Skeletal muscle cell (primary cell): ENCODE measurements at regions not wholly inside any gene's neighbourhood (a gene's known extent, or its start where the extent isn't known, plus 50 kb on each side); places are given as distances from the start of the nearest gene placed in this dataset.
"Not testable (repeated sequence)": the region's sequence is repeated elsewhere in the genome, so short reads cannot be mapped to it uniquely, and the experiment has no call there.

Experiments
- DNase-seq: peaks from one replicate; pipeline ENCODE4 v3.0.0-alpha.2; 2010; ENCODE audit warnings: low read depth
- H3K4me3 ChIP-seq: 2 replicates; pipeline ENCODE4 v1.5.1; 2011; ENCODE audit warnings: low read depth, mild to moderate bottlenecking, control low read depth, low read length, moderate library complexity

DNA sequence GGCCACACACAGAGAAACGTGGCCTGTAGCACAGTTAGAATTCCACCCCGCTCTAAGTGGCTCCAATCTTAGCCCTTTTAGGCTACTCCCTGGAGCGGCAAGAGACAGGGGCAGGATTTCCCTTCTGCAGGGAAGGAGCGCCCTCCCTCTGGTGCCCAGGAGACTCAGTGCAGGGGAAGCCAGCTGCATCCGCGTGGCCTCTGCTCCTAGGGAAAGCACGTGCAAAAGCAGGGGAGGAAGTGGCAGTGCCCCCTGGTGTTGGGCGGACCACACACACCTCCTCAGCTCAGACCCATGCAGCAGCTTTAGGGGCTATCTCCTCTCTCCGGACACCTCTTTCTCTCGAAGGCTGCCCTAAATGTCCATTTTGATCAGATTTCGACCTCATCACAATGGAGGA is 50.0 kb downstream of the SPRING1 start:
- no peak overlapping the region for H3K4me3 ChIP-seq
- no peak for DNase-seq

DNA sequence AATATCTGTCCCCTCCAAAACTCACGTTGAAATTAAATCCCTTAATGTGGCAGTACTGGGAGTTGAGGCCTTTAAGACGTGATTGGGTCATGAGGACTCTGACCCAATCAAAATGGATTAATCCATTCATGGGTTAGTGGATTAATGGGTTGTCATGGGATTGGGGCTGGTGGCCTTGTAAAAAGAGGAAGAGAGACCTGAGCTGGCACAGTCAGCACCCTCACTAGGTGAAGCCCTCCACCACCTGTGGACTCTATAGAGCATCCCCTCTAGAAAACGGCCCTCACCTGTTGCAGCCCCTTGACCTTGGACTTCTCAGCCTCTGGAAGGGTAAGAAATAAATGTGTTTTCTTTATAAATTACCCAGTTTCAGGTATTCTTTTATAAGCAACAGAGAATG is 53.0 kb downstream of the SPRING1 start:
- H3K4me3 ChIP-seq = no peak overlapping the region
- no peak for DNase-seq

DNA sequence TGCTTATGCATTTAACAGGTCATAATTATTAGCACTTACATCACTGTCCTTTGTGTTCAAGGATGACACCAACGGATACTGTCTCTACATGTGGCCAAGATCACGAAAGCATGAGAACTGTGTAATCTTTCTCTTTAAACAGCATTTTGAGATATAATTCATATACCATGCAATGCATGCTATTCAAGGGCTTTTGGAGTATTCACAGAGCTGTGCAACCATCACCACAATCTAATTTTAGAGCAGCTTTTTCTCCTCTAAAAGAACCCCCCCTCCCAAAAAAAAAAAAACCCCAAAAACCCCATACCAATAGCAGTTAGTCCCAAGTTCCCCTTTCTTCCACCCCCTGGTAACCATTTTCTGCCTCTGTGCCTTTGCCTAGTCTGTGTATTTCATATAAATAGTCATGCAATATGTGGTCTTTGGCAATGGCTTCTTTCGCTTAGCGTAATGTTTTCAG is 60.6 kb downstream of the SPRING1 start:
- DNase-seq = no peak
- H3K4me3 ChIP-seq = no peak overlapping the region

DNA sequence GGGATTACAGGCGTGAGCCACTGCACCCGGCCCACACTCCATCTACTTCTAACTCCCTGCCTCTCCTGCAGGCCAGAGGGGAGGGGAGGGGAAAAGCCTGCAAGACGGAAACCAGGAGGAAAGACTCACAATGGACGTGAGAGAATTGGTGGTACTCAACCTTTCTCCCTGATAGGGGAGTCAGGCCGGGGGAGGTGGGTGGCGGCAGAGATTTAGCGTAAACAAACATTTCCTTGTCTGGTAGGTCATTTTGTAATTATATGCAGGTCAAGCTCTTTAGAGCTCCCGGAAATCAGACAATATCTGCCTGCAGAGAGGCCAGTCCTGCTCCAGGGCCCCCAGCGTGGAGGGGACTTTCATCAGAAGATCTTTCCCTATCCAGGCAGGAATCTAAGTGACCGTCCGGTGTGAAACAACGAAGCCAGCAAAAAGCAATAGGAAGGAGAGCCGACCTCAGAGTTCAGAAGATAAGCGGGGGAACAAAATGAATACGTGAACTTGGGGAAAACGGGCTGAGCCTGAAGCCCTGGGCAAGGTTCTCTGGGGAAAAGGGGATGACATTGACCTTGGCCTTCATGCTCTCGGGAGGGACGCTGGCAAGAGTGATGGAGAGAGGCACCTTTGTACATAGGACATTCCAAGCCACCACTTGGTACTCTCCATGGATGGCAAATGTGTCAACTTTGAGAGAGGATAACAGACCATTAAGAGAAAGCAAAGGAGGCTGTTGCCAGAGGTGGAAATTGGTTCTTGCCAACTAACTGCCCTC is 62.3 kb downstream of the SPRING1 start:
- no peak for DNase-seq

DNA sequence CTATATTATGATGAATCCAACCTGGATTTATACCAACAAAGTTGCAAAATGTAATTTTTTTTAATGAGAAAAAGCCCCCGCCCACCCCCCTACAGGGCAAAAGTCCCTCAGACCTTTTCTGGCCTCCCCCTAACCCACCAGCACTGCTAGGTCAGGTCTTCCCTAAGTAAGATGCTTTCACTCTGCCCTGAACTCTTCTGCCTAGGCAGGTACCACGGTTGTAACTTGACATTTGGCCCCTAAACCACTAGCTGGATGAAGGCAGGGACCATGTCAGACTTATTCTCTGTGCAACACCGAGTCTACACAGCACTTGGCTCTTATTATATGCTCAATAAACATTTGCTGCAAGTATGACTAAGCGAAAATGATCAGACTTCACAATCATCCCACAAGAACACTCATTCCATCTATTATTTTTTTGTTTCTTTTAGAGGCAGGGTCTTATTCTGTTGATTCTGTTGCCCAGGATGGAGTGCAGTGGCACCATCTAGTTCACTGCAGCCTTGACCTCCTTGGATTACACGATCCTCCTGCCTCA is 63.2 kb downstream of the SPRING1 start:
- no peak overlapping the region for H3K4me3 ChIP-seq
- no peak for DNase-seq

More for the DNA sequence above, 62.3 kb downstream of the SPRING1 start:
- no peak overlapping the region for H3K4me3 ChIP-seq

DNA sequence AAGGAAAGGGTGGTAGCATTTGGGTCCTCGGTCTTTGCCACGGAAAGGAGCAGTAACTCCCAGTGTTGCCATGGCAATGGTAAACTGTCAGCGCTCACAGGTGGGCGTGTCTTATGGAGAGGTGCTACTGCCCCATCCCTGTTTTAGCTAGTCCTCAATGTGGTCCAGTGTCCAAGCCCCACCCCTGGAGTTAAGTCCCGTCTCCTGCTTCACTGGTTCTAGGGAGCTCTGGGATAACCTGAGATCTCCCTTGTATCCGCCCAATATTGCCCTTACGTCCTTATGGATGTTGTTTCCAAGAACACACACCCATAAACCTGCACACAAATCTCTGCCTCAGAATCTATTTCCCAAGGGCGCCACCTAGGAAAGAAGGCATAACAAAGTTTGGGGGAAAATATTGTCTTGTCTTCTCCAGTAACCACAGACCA is 64.2 kb downstream of the SPRING1 start:
- H3K4me3 ChIP-seq = no peak overlapping the region
- no peak for DNase-seq

DNA sequence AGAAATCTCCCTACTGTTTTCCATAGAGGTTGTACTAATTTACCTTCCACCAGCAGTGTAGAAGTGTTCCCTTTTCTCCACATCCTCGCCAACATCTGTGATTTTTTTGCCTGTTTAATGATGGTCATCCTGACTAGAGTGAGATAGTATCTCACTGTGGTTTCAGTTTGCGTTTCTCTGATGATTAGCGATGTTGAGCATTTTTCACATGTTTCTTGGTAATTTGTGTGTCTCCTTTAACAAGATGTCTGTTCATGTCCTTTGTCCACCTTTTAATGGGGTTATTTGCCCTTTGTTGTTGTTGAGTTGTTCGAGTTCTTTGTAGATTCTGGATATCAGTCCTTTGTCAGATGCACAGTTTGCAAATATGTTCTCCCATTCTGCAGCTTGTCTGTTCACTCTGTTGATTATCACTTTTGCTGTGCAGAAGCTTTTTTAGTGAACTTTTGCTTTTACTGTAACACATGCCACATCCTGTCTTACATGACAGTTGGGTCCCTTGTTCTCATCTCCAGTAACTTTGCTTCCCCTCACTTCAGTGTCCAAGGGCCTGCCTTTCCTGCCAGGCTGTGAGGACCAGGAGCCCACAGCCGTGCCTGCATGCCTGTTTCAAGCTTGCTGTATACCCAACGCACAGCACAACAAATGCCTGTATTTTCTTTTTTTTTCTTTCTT is 64.9 kb downstream of the SPRING1 start:
- DNase-seq = no peak
- H3K4me3 ChIP-seq = no peak overlapping the region

DNA sequence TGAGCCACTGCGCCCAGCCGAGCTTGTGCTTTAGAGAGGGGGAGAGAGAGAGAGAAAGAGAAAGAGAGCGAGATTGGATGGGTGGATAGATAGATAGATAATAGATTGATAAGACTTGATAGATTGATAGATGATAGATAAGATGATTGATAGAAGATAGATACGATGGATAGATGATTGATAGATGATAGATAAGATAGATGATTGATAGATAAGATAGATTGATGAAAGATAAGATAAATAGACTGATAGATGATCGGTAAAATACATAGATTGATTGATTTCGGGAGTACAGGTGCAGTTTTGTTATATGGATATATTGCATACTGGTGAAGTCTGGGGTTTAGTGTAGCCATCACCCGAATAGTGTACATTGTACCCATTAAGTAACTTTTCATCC is 65.9 kb downstream of the SPRING1 start:
- DNase-seq = no peak

DNA sequence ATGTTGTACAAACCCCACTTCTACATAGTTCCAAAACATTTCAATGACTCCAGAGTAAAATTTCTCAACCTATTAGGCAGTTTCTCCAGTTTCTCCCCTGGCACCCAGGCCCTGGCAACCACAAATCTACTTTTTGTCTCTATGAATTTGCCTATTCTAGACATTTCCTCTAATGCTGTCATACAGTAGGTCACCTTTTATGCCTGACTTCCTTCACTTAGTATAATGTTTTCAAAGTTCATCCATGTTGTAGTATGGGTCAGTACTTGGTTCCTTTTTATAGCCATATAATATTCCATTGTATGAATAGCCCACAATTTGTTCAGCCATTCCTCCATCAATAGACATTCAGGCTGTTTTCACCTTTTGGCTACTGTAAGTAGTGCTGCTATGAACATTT is 67.0 kb downstream of the SPRING1 start:
- no peak for DNase-seq
- H3K4me3 ChIP-seq = no peak overlapping the region

More for the DNA sequence above, 65.9 kb downstream of the SPRING1 start:
- no peak overlapping the region for H3K4me3 ChIP-seq

DNA sequence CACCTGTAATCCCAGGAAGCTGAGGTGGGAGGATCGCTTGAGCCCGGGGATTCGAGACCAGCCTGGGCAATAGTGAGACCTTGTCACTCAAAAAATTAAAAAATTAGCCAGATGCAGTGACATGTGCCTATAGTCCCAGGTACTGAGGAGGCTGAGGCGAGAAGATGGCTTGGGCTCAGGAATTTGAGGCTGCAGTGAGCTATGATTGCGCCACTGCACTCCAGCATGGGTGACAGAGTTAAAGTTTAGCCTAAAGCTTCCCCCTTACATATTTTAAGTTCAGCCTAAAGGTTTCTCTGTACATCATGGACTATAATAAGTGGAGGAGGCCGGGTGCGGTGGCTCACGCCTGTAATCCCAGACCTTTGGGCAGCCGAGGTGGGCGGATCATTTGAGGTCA is 70.1 kb downstream of the SPRING1 start:
- no peak overlapping the region for H3K4me3 ChIP-seq
- no peak for DNase-seq

DNA sequence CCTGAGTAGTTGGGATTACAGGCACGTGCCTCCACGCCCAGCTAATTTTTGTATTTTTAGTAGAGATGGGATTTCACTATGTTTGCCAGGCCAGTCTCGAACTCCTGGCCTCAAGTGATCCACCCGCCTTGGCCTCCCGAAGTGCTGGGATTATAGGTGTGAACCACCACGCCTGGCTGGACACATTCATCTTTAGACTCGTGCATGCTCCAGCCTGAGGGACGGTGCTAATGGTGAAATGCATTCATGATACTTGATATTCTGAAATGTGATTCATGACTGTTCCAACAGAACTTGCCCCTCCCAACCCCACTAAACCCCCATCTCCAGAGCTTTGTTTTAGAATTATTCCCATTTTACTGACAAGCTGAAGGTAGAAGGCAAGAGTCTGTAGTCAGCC is 71.0 kb downstream of the SPRING1 start:
- DNase-seq, H3K4me3 ChIP-seq: not testable (repeated sequence)

DNA sequence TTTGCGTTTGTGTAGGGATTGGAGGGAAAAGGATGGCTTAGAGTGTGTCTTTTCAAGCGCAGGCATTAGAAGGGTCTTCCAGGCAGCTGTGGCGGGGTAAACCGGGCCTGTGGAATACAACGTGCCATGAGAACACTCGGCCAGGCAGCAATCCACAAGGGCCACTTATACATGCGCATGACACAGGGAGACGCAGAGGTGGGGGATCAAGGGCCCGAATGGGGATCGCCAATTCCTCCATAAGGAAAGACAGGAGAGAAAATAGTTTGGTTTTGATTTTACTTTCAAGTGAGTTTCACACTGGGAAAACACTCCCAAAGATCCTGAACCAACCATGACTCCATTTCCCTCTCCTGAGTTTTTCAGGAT is 71.6 kb downstream of the SPRING1 start:
- H3K4me3 ChIP-seq = no peak overlapping the region
- no peak for DNase-seq

DNA sequence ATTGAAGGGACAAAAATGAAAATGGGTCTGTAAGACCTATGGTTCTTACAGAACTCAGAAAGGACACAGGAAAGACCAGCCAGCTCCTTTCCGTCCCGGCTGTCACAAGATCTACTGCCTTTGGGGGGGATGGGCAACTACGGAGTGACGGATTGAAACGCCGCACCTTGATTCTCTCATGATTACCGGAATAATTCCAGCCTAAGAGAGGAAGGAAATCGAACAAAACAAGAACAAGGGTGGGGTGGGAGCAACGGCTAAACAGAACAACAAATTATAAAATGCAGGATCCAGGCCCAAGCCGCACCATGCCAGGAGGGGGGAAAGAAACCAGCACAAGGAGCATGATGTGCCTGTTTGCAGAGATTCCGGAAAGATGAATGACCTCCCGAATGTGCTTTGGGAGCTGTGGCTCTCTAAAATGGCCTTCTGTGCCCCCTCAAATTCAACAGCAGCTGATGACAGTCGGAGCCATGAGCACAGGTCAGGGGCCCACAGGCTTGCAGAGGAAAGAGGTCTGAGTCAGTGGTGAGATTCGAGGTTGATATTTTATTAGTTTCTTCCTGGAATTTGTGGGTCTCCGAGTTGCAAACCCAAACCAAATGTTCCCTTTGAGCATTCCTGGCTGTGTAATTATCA is 72.1 kb downstream of the SPRING1 start:
- no peak for DNase-seq
- no peak overlapping the region for H3K4me3 ChIP-seq

DNA sequence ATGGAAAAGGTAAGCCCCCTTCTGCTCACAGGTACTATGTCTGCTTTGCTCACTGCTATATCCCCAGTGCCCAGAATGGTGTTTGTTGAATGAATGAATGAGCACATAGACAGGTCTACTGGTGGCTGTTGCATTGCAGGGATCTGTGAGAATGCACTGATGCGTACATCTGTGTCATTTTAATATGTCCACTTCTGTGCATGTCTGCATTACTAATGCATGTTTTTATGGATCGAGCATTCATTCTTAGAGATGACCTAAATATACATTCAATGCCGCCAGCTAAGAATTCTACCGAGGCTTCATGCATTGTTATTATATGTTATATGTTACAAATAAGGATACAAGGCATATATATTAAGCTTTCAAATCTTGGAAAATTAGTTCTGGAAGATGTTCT is 73.8 kb downstream of the SPRING1 start:
- H3K4me3 ChIP-seq = no peak overlapping the region
- DNase-seq = no peak

DNA sequence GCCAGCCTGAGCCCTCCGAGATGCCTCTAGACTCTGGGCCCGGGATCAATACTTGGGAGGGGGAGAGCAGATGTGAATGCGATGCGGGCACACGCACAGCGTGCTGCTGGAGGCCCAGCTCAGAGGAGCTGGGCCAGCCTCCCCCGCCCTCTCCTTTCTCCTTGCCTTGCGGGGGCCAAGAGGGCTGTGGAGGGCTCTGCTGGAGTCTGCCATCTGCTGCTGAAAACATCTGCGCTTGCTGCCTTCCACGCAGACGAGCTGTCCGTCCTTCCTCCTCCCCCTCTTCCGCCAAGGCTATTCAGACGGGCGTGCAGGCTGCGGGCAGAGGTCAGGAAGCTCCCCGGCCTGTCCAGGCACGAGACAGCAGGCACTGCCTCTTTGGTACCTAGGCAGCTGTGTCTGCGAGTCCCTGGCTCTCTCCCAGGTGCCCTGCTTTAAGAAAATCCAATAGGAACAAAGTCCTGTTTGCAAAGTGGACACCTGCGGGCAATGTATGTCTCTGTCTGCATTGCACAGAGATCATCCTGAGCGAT is 75.2 kb downstream of the SPRING1 start:
- no peak overlapping the region for H3K4me3 ChIP-seq

DNA sequence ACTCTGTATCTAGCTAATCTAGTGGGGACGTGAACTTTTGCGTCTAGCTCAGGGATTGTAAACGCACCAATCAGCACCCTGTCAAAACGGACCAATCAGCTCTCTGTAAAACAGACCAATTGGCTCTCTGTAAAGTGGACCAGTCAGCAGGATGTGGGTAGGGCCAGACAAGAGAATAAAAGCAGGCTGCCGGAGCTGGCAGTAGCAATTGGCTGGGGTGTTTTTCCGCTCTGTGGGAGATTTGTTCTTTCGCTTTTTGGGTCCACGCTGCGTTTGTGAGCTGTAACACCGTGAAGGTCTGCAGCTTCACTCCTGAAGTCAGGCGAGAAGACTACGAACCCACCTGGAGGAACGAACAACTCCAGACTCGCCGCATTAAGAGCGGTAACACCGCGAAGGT is 76.5 kb downstream of the SPRING1 start:
- DNase-seq = no peak
- H3K4me3 ChIP-seq = no peak overlapping the region

More for the DNA sequence above, 75.2 kb downstream of the SPRING1 start:
- no peak for DNase-seq

DNA sequence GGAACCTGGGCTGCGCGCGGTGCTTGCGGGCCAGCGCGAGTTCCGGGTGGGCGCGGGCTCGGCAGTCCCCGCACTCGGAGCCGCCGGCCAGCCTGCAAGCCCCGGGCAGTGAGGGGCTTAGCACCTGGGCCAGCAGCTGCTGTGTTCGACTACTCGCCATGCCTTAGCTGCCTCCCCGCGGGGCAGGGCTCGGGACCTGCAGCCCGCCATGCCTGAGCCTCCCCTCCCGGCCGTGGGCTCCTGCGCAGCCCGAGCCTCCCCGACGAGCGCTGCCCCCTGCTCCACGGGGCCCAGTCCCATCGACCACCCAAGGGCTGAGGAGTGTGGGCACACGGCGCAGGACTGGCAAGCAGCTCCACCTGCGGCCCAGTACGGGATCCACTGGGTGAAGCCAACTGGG is 77.1 kb downstream of the SPRING1 start:
- not testable (repeated sequence) for H3K4me3 ChIP-seq

DNA sequence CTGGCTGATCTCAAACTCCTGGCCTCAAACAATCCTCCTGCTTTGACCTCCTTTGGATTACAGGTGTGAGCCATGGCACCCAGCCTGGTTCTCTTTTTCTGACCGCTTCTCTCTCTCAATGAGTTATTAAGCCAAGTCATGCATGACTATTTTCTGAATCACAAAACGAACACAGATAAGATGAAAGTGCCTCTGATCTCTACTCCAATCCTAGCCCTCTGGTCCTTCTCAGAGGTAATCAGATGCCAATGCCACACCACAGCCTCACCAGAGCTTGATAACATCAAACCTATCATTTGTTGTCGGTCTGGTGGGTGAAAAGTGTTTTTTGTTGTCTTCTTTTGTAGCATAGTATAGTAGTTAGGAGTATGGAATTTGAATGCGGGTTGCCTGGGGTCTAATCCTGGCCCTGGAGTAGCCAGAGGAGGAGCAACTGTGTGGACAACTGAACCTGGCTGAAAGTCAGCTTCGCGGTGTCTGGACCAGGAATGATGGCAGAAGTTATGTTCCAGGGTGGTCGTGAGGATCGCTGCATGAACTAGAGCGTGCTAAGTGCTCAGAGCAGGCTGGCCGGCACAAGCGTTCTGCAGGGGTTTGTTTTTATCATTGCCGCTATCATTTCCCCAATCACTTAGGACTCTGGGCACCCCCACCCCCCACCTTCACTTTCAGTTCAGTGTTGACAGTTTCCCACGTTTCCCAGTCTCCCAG is 77.9 kb downstream of the SPRING1 start:
- DNase-seq = no peak

More for the DNA sequence above, 77.1 kb downstream of the SPRING1 start:
- DNase-seq = not testable (repeated sequence)

DNA sequence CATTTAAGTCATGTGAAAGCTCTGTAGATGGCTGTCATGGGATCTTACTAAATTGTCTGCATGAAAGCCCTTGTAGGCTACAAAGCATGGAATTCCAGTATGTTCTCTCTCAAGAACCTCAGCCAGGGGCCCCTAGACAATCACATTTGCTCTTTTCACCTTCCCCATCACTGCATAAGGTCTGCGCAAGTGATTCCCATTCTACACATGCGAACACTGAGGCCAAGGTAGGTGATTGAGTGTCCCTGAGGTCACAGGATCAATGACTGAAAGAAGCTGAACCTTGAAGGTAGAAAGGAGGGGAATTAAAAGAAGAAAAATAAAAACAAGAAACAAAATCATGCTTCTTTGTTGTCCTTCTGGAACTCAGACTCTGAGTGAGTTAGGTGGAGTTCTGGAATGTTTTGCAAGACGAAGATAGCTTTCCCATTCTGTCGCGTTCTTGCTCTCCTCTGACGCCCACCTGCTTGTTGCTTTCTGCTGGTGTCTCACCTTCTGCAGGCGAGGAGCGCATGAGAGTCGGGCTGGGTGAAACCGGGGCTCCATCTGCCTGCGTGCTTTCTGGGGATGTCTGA is 79.9 kb downstream of the SPRING1 start:
- peak overlapping the region; percentile 34 for H3K4me3 ChIP-seq
- no peak for DNase-seq

More for the DNA sequence above, 77.9 kb downstream of the SPRING1 start:
- no peak overlapping the region for H3K4me3 ChIP-seq
